Upper lobe of left lung (tissue), 6 donors: ENCODE measurements at regions not wholly inside any gene's neighbourhood (a gene's known extent, or its start where the extent isn't known, plus 50 kb on each side); places are given as distances from the start of the nearest gene placed in this dataset.
"Not testable (repeated sequence)": the region's sequence is repeated elsewhere in the genome, so short reads cannot be mapped to it uniquely, and the experiment has no call there.

Experiments
- ATAC-seq, 2 donors: fragments of 200-7000 bp; cut with Tn5 transposase; one replicate each; pipeline ENCODE4 v1.9.1; 2022; ENCODE audit warnings: mild to moderate bottlenecking in 2 of 2, moderate library complexity in 2 of 2; ENCODE audit not compliant: low FRiP score in 2 of 2
- DNase-seq, 2 donors: peaks; one replicate each; pipeline ENCODE4 v3.0.0-alpha.2; 2019 to 2020
- H3K27ac ChIP-seq, 4 donors: fragments of 200-600 bp; sonication (generic); one replicate each; pipeline ENCODE4 v1.5.1; 2016 to 2019
- H3K27me3 ChIP-seq, 4 donors: fragments of 200-600 bp; sonication (generic); one replicate each; pipeline ENCODE4 v1.5.1; 2017 to 2019
- H3K36me3 ChIP-seq, 4 donors: fragments of 200-600 bp; sonication (generic); one replicate each; pipeline ENCODE4 v1.5.1; 2016 to 2019
- H3K4me1 ChIP-seq, 4 donors: fragments of 200-600 bp; sonication (generic); one replicate each; pipeline ENCODE4 v1.5.1; 2018 to 2019
- H3K4me3 ChIP-seq, 4 donors: fragments of 200-600 bp; sonication (generic); one replicate each; pipeline ENCODE4 v1.5.1; 2017 to 2019; ENCODE audit warnings: mild to moderate bottlenecking in 2 of 4, moderate library complexity in 1 of 4
- H3K9me3 ChIP-seq, 4 donors: fragments of 200-600 bp; sonication (generic); one replicate each; pipeline ENCODE4 v1.5.1; 2018 to 2019
- CTCF ChIP-seq, 6 experiments: fragments of 450-650 bp in 4 of 6; fragments of 200-600 bp in 2 of 6; sonication (generic) in 2 of 6; IDR thresholded peaks; one replicate each; pipeline ENCODE4 v1.5.1; 2016 to 2019; ENCODE audit warnings: antibody characterized with exemption in 6 of 6
- EP300 ChIP-seq, 4 donors: sonication (generic); formaldehyde crosslinking; IDR thresholded peaks; one replicate each; pipeline ENCODE4 v1.5.1; 2017; ENCODE audit warnings: antibody characterized with exemption in 4 of 4, control low read depth in 2 of 4
- POLR2A ChIP-seq, 4 donors: fragments of 450-650 bp; IDR thresholded peaks; one replicate each; pipeline ENCODE4 v1.5.1; 2016 to 2017; ENCODE audit warnings: antibody characterized with exemption in 4 of 4, mild to moderate bottlenecking in 2 of 4
- POLR2AphosphoS5 ChIP-seq, 2 donors: sonication (generic); formaldehyde crosslinking; IDR thresholded peaks; one replicate each; pipeline ENCODE4 v1.5.1; 2017; ENCODE audit warnings: antibody characterized with exemption in 2 of 2
- WGBS, 2 donors: methylation state at CpG; one replicate each; pipeline ENCODE4 v1.1.5; 2017 to 2018; 5-methylcytosine and 5-hydroxymethylcytosine counted together
- donor health status: DM: no; HTN: no; CAD: no; lungs with moderate emphysema.
- donor health status: DM: no; HTN: yes; CAD: no; lungs with severe emphysema.

GRCh38 chr22:47400701-47401591 lies 638.5 kb downstream of the TBC1D22A start:
- 79 to 89% methylated on average over 17 to 27 of the region's 28 CpGs for WGBS, 2 donors
- no peak overlapping the region for H3K4me3 ChIP-seq
- H3K4me1 ChIP-seq: no peaks in the 10 kb centered on the region
- DNase-seq (no peak), ATAC-seq (no peak)
- H3K27ac ChIP-seq: no peak overlapping the region
- no peaks in the 10 kb centered on the region for H3K27me3 ChIP-seq
- H3K9me3 ChIP-seq: no peaks in the 10 kb centered on the region
- TF ChIP-seq POLR2AphosphoS5 (IDR thresholded peaks at IDR 0.05) (no peak), POLR2A (IDR thresholded peaks at IDR 0.05) (no peak), EP300 (IDR thresholded peaks at IDR 0.05) (no peak), CTCF (IDR thresholded peaks at IDR 0.05) (no peak)
- H3K36me3 ChIP-seq: no peaks in the 10 kb centered on the region

- not testable (repeated sequence) for H3K4me1 ChIP-seq, DNase-seq, H3K27me3 ChIP-seq, H3K9me3 ChIP-seq, H3K27ac ChIP-seq, ATAC-seq, H3K36me3 ChIP-seq, H3K4me3 ChIP-seq
- WGBS, 2 donors: 79 to 100% methylated on average over 2 to 6 of the region's 10 CpGs
Observed at GRCh38 chr22:47400131-47400530, 637.7 kb downstream of the TBC1D22A start.

- no peaks in the 10 kb centered on the region for H3K36me3 ChIP-seq
- H3K27ac ChIP-seq: no peak overlapping the region
- no peaks in the 10 kb centered on the region for H3K27me3 ChIP-seq
- no peak for DNase-seq
- no peaks in the 10 kb centered on the region for H3K9me3 ChIP-seq
- H3K4me1 ChIP-seq: no peaks in the 10 kb centered on the region
- ATAC-seq: no peak
- 83 to 87% methylated on average over 16 to 21 of the region's 21 CpGs for WGBS, 2 donors
- TF ChIP-seq CTCF (IDR thresholded peaks at IDR 0.05): no peak
- TF ChIP-seq POLR2A (IDR thresholded peaks at IDR 0.05): no peak
- TF ChIP-seq POLR2AphosphoS5 (IDR thresholded peaks at IDR 0.05): no peak
- TF ChIP-seq EP300 (IDR thresholded peaks at IDR 0.05): no peak
- no peak overlapping the region for H3K4me3 ChIP-seq
Observed at GRCh38 chr22:47398921-47399790, 636.7 kb downstream of the TBC1D22A start.

- H3K27me3 ChIP-seq: no peaks in the 10 kb centered on the region
- H3K4me3 ChIP-seq: no peak overlapping the region
- H3K27ac ChIP-seq: no peak overlapping the region
- no peaks in the 10 kb centered on the region for H3K36me3 ChIP-seq
- H3K4me1 ChIP-seq: no peaks in the 10 kb centered on the region
- no peak for TF ChIP-seq POLR2AphosphoS5 (IDR thresholded peaks at IDR 0.05)
- TF ChIP-seq EP300 (IDR thresholded peaks at IDR 0.05): no peak
- no peak for TF ChIP-seq CTCF (IDR thresholded peaks at IDR 0.05)
- no peak for TF ChIP-seq POLR2A (IDR thresholded peaks at IDR 0.05)
- ATAC-seq (no peak), DNase-seq (no peak)
- 81 to 89% methylated on average over 10 to 11 of the region's 11 CpGs for WGBS, 2 donors
- no peaks in the 10 kb centered on the region for H3K9me3 ChIP-seq
Observed at GRCh38 chr22:47398491-47398890, 636.0 kb downstream of the TBC1D22A start.

GRCh38 chr22:47397673-47398072 lies 635.2 kb downstream of the TBC1D22A start:
- Histone ChIP-seq H3K4me3 (no peak overlapping the region), H3K36me3 (no peaks in the 10 kb centered on the region), H3K27me3 (no peaks in the 10 kb centered on the region), H3K4me1 (no peaks in the 10 kb centered on the region), H3K9me3 (no peaks in the 10 kb centered on the region), H3K27ac (no peak overlapping the region)
- DNase-seq: peak in 1 of 2 donors; percentile 50
- no peak for TF ChIP-seq CTCF (IDR thresholded peaks at IDR 0.05)
- TF ChIP-seq POLR2AphosphoS5 (IDR thresholded peaks at IDR 0.05): no peak
- no peak for TF ChIP-seq POLR2A (IDR thresholded peaks at IDR 0.05)
- TF ChIP-seq EP300 (IDR thresholded peaks at IDR 0.05): no peak
- 81 to 96% methylated on average over 4 to 8 of the region's 9 CpGs for WGBS, 2 donors
- peak in 1 of 2 donors; percentile 1 for ATAC-seq
